ENCODE measurements at regions not wholly inside any gene's neighbourhood (a gene's known extent, or its start where the extent isn't known, plus 50 kb on each side); places are given as distances from the start of the nearest gene placed in this dataset.

- no peaks in the 10 kb centered on the region for H3K27me3 Mint-ChIP-seq (ENCODE audit: low read depth)
- no peaks in the 10 kb centered on the region for H3K4me1 Mint-ChIP-seq
- H3K4me3 Mint-ChIP-seq = no peak overlapping the region
- no peak for TF ChIP-seq CTCF (IDR thresholded peaks at IDR 0.05; ENCODE audit: unreplicated experiment)
- no peak for DNase-seq (ENCODE audit: low spot score in 2 of 2, unreplicated experiment in 2 of 2)
- no peaks in the 10 kb centered on the region for H3K36me3 Mint-ChIP-seq
- no peak overlapping the region for H3K27ac Mint-ChIP-seq
- H3K9me3 Mint-ChIP-seq = peaks cover 5% of the 10 kb centered on the region
Measured at GRCh38 chr4:125682730-125683129, 368.0 kb downstream of the FAT4 start.

GRCh38 chr4:125688841-125689240 is 374.1 kb downstream of the FAT4 start:
- H3K27ac Mint-ChIP-seq = no peak overlapping the region

GRCh38 chr4:125689805-125690204 is 375.1 kb downstream of the FAT4 start:
- Mint-ChIP-seq H3K36me3 (no peaks in the 10 kb centered on the region), H3K27me3 (ENCODE audit: low read depth) (no peaks in the 10 kb centered on the region), H3K27ac (no peak overlapping the region), H3K9me3 (peaks cover 5% of the 10 kb centered on the region), H3K4me3 (no peak overlapping the region), H3K4me1 (no peaks in the 10 kb centered on the region)
- TF ChIP-seq CTCF (IDR thresholded peaks at IDR 0.05; ENCODE audit: unreplicated experiment) = no peak
- DNase-seq (ENCODE audit: low spot score in 2 of 2, unreplicated experiment in 2 of 2) = no peak

More at GRCh38 chr4:125688841-125689240, 374.1 kb downstream of the FAT4 start:
- DNase-seq (ENCODE audit: low spot score in 2 of 2, unreplicated experiment in 2 of 2) = no peak
- no peaks in the 10 kb centered on the region for H3K27me3 Mint-ChIP-seq (ENCODE audit: low read depth)
- no peaks in the 10 kb centered on the region for H3K4me1 Mint-ChIP-seq
- peaks cover 5% of the 10 kb centered on the region for H3K9me3 Mint-ChIP-seq
- H3K4me3 Mint-ChIP-seq = no peak overlapping the region
- no peak for TF ChIP-seq CTCF (IDR thresholded peaks at IDR 0.05; ENCODE audit: unreplicated experiment)
- no peaks in the 10 kb centered on the region for H3K36me3 Mint-ChIP-seq

- peaks cover 7% of the 10 kb centered on the region for H3K9me3 Mint-ChIP-seq
- no peaks in the 10 kb centered on the region for H3K36me3 Mint-ChIP-seq
- no peak overlapping the region for H3K4me3 Mint-ChIP-seq
- H3K27me3 Mint-ChIP-seq (ENCODE audit: low read depth) = no peaks in the 10 kb centered on the region
- no peak for DNase-seq (ENCODE audit: low spot score in 2 of 2, unreplicated experiment in 2 of 2)
- no peaks in the 10 kb centered on the region for H3K4me1 Mint-ChIP-seq
- TF ChIP-seq CTCF (IDR thresholded peaks at IDR 0.05; ENCODE audit: unreplicated experiment) = no peak
- H3K27ac Mint-ChIP-seq = no peak overlapping the region
Measured at GRCh38 chr4:125693228-125693627, 378.5 kb downstream of the FAT4 start.

GRCh38 chr4:125702406-125702805 is 387.7 kb downstream of the FAT4 start:
- no peaks in the 10 kb centered on the region for H3K36me3 Mint-ChIP-seq
- H3K9me3 Mint-ChIP-seq = peaks cover 4% of the 10 kb centered on the region
- no peak overlapping the region for H3K27ac Mint-ChIP-seq
- no peaks in the 10 kb centered on the region for H3K27me3 Mint-ChIP-seq (ENCODE audit: low read depth)
- H3K4me3 Mint-ChIP-seq = no peak overlapping the region
- no peak for TF ChIP-seq CTCF (IDR thresholded peaks at IDR 0.05; ENCODE audit: unreplicated experiment)
- DNase-seq (ENCODE audit: low spot score in 2 of 2, unreplicated experiment in 2 of 2) = no peak
- peaks cover 7% of the 10 kb centered on the region for H3K4me1 Mint-ChIP-seq

GRCh38 chr4:125703443-125703842 is 388.7 kb downstream of the FAT4 start:
- TF ChIP-seq CTCF (IDR thresholded peaks at IDR 0.05; ENCODE audit: unreplicated experiment) = no peak
- H3K9me3 Mint-ChIP-seq = no peaks in the 10 kb centered on the region

More at GRCh38 chr4:125703443-125703842, 388.7 kb downstream of the FAT4 start:
- Mint-ChIP-seq H3K4me3 (no peak overlapping the region), H3K4me1 (peaks cover 7% of the 10 kb centered on the region), H3K27ac (no peak overlapping the region), H3K27me3 (ENCODE audit: low read depth) (no peaks in the 10 kb centered on the region), H3K36me3 (no peaks in the 10 kb centered on the region)
- DNase-seq (ENCODE audit: low spot score in 2 of 2, unreplicated experiment in 2 of 2) = no peak
